Omental fat pad (tissue), 1 donor: ENCODE measurements at regions not wholly inside any gene's neighbourhood (a gene's known extent, or its start where the extent isn't known, plus 50 kb on each side); places are given as distances from the start of the nearest gene placed in this dataset.
"Not testable (repeated sequence)": the region's sequence is repeated elsewhere in the genome, so short reads cannot be mapped to it uniquely, and the experiment has no call there.

Experiments used
- ATAC-seq: fragments of 150-250 bp; one replicate; pipeline ENCODE4 v1.9.1; 2016; ENCODE audit warnings: mild to moderate bottlenecking, moderate library complexity; ENCODE audit not compliant: low FRiP score
- DNase-seq: peaks from one replicate; pipeline ENCODE4 v3.0.0-alpha.2; 2019; ENCODE audit warnings: low spot score

- DNase-seq, ATAC-seq: not testable (repeated sequence)
These were observed 2819.7 kb downstream of the RPIA start for GRCh38 chr2:91511166-91511565.

GRCh38 chr2:91515966-91516365, 2824.5 kb downstream of the RPIA start:
- not testable (repeated sequence) for ATAC-seq, DNase-seq

GRCh38 chr2:91516669-91517068, 2825.2 kb downstream of the RPIA start:
- not testable (repeated sequence) for ATAC-seq, DNase-seq

DNA sequence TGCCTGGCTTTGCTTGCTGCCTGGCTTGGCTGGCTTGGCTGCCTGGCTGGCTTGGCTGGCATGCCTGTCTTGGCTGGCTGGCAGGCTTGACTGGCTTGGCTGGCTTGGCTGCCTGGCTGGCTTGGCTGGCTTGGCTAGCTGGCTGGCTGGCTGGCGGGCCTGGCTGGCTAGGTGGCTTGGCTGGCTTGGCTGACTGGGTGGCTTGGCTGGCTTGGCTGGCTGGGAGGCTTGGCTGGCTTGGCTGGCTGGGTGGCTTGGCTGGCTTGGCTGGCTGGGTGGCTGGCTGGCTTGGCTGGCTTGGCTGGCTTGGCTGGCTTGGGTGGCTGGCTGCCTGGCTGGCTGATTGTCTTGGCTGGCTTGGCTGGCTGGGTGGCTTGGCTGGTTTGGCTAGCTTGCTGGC, 2826.4 kb downstream of the RPIA start:
- not testable (repeated sequence) for ATAC-seq, DNase-seq

- ATAC-seq, DNase-seq: not testable (repeated sequence)
These were observed 2827.0 kb downstream of the RPIA start for GRCh38 chr2:91518361-91518981.

- not testable (repeated sequence) for ATAC-seq, DNase-seq
These were observed 2827.9 kb downstream of the RPIA start for GRCh38 chr2:91519359-91519758.

- not testable (repeated sequence) for DNase-seq
These were observed 2828.4 kb downstream of the RPIA start for GRCh38 chr2:91519914-91520313.

DNA sequence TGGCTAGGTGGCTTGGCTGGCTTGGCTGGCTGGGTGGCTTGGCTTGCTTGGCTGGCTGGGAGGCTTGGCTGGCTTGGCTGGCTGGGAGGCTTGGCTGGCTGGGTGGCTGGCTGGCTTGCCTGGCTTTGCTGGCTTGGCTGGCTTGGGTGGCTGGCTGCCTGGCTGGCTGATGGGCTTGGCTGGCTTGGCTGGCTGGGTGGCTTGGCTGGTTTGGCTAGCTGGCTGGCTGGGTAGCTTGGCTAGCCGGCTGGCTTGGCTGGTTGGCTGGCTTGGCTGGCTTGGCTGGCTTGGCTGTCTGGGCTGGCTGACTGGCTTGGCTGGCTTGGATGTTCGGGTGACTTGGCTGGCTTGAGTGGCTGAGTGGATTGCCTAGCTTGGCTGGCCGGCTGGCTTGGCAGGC, 2829.1 kb downstream of the RPIA start:
- DNase-seq = not testable (repeated sequence)

More at GRCh38 chr2:91519914-91520313, 2828.4 kb downstream of the RPIA start:
- not testable (repeated sequence) for ATAC-seq

GRCh38 chr2:91520972-91521535, 2829.6 kb downstream of the RPIA start:
- DNase-seq = not testable (repeated sequence)

More for the DNA sequence above, 2829.1 kb downstream of the RPIA start:
- not testable (repeated sequence) for ATAC-seq

DNA sequence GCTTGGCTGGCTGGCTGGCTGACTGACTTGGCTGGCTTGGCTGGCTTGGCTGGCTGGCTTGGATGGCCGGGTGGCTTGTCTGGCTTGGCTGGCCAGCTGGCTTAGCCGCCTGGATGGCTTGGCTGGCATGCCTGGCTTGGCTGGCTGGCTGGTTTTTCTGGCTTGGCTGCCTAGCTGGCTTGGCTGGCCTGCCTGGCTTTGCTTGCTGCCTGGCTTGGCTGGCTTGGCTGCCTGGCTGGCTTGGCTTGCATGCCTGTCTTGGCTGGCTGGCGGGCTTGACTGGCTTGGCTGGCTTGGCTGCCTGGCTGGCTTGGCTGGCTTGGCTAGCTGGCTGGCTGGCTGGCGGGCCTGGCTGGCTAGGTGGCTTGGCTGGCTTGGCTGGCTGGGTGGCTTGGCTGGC, 2830.5 kb downstream of the RPIA start:
- not testable (repeated sequence) for DNase-seq

More at GRCh38 chr2:91520972-91521535, 2829.6 kb downstream of the RPIA start:
- not testable (repeated sequence) for ATAC-seq

GRCh38 chr2:91522877-91523276, 2831.4 kb downstream of the RPIA start:
- DNase-seq, ATAC-seq: not testable (repeated sequence)

More for the DNA sequence above, 2830.5 kb downstream of the RPIA start:
- not testable (repeated sequence) for ATAC-seq

- ATAC-seq, DNase-seq: not testable (repeated sequence)
These were observed 2832.3 kb downstream of the RPIA start for GRCh38 chr2:91523751-91524150.

DNA sequence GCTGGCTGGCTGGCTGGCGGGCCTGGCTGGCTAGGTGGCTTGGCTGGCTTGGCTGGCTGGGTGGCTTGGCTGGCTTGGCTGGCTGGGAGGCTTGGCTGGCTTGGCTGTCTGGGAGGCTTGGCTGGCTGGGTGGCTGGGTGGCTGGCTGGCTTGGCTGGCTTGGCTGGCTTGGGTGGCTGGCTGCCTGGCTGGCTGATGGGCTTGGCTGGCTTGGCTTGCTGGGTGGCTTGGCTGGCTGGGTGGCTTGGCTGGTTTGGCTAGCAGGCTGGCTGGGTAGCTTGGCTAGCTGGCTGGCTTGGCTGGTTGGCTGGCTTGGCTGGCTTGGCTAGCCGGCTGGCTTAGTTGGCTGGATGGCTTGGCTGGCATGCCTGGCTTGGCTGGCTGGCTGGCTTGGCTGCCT, 2834.1 kb downstream of the RPIA start:
- ATAC-seq, DNase-seq: not testable (repeated sequence)

DNA sequence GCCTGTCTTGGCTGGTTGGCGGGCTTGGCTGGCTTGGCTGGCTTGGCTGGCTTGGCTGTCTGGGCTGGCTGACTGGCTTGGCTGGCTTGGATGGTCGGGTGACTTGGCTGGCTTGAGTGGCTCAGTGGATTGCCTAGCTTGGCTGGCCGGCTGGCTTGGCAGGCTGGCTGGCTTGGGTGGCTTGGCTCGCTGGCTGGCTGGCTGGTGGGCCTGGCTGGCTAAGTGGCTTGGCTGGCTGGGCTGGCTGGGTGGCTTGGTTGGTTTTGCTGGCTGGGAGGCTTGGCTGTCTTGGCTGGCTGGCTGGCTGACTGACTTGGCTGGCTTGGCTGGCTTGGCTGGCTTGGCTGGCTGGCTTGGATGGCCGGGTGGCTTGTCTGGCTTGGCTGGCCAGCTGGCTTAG, 2834.6 kb downstream of the RPIA start:
- ATAC-seq, DNase-seq: not testable (repeated sequence)

GRCh38 chr2:91527056-91527455, 2835.6 kb downstream of the RPIA start:
- not testable (repeated sequence) for DNase-seq, ATAC-seq

- DNase-seq, ATAC-seq: not testable (repeated sequence)
These were observed 2836.1 kb downstream of the RPIA start for GRCh38 chr2:91527491-91528031.

DNA sequence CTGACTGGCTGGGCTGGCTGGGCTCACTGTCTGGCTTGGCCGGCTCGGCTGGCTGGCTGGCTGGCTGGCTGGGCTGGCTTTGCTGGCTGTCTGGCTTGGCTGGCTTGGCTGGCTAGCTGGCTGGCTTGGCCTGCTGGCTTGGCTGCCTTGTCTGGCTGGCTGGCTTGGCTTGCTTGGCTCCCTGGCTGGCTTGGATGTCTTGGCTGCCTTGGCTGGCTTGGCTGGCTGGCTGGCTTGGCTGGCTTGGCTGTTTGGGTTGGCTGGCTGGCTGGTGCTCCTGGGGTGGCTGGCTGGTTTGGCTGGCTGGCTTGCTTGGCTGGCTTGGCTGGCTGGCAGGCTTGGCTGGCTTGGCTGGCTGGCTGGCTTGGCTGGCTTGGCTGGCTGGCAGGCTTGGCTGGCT, 2836.9 kb downstream of the RPIA start:
- not testable (repeated sequence) for ATAC-seq, DNase-seq

DNA sequence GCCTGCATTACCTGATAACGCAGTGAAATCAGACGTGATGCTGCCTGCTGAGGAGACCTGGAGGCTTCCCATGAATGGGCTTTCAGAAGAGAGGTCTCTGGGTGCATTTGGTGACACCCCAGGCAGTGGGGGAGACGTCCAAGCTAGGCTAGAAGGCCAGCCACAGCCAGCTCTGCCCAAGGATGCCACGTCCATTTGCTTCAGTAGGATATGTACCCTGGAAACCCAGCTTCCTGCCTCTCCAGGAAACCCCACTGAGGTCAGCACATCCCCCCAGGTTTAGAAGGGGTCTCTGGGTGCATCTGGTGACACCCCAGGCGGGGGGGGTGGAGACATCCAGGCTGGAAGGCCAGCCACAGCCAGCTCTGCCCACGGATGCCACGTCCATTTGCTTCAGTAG, 2844.6 kb downstream of the RPIA start:
- DNase-seq, ATAC-seq: not testable (repeated sequence)

DNA sequence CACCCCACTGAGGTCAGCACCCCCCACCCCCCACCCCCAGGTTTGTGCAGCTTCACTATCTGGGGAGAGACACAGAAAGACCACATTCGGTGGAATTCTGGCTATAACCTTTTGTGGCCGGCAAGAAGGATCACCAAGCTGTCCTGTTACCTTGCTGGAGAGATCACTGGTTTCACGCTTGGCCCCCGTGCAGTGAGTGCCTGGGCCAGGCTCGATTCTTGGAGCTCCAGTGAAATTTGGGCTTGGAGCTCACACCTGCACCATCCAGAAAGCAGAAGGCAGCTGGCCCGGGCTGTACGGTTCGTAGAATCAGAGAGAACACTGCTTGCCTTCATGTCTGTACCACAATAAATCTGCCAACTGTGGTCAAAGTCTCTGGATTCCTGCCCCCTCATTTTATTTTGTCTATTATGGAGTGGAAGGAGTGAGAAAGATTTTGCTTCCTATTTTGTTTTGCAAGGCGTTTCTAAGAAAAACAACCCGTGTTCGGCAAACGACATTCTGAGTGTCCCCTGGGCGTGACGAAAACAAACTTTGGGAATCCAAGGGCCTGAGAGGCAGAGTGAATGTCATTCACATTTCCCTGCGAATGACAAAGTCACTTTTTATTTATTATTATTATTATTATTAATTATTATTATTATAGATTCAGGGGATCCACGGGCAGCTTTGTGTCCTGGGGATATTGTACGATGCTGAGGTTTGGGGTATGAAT, 2845.2 kb downstream of the RPIA start:
- not testable (repeated sequence) for DNase-seq, ATAC-seq

- DNase-seq, ATAC-seq: not testable (repeated sequence)
These were observed 2857.8 kb downstream of the RPIA start for GRCh38 chr2:91549316-91549715.
